ENCODE measurements at regions not wholly inside any gene's neighbourhood (a gene's known extent, or its start where the extent isn't known, plus 50 kb on each side); places are given as distances from the start of the nearest gene placed in this dataset.

GRCh38 chr3:31182661-31183060 lies 288.2 kb upstream of the GADL1 start:
- DNase-seq (no peak), ATAC-seq (no peak)
- TF ChIP-seq POLR2A (IDR thresholded peaks at IDR 0.05) = no peak
- TF ChIP-seq, protein P1, sequence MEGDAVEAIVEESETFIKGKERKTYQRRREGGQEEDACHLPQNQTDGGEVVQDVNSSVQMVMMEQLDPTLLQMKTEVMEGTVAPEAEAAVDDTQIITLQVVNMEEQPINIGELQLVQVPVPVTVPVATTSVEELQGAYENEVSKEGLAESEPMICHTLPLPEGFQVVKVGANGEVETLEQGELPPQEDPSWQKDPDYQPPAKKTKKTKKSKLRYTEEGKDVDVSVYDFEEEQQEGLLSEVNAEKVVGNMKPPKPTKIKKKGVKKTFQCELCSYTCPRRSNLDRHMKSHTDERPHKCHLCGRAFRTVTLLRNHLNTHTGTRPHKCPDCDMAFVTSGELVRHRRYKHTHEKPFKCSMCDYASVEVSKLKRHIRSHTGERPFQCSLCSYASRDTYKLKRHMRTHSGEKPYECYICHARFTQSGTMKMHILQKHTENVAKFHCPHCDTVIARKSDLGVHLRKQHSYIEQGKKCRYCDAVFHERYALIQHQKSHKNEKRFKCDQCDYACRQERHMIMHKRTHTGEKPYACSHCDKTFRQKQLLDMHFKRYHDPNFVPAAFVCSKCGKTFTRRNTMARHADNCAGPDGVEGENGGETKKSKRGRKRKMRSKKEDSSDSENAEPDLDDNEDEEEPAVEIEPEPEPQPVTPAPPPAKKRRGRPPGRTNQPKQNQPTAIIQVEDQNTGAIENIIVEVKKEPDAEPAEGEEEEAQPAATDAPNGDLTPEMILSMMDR (IDR thresholded peaks at IDR 0.05) = no peak
- H3K9me3 ChIP-seq = no peaks in the 10 kb centered on the region
- no peaks in the 10 kb centered on the region for H3K36me3 ChIP-seq (replicated peaks in 1 of 2; ENCODE audit: insufficient read depth in 1 of 2, low read depth in 2 of 2)
- no peak overlapping the region for H3K4me3 ChIP-seq
- no peaks in the 10 kb centered on the region for H3K27me3 ChIP-seq
- intact Hi-C loops (cut with DNase I) = no loop called here
- H3K4me1 ChIP-seq = no peaks in the 10 kb centered on the region
- H3K27ac ChIP-seq = no peak overlapping the region
- WGBS, 2 donors = 88 to 92% methylated on average over 1 of the region's 1 CpG

GRCh38 chr3:31184261-31185061 lies 290.0 kb upstream of the GADL1 start:
- Histone ChIP-seq H3K36me3 (replicated peaks in 1 of 2; ENCODE audit: insufficient read depth in 1 of 2, low read depth in 2 of 2) (no peaks in the 10 kb centered on the region), H3K9me3 (no peaks in the 10 kb centered on the region), H3K4me1 (no peaks in the 10 kb centered on the region), H3K27ac (no peak overlapping the region), H3K4me3 (no peak overlapping the region), H3K27me3 (no peaks in the 10 kb centered on the region)
- no peak for DNase-seq
- 63 to 76% methylated on average over 3 of the region's 3 CpGs for WGBS, 2 donors
- TF ChIP-seq POLR2A (IDR thresholded peaks at IDR 0.05) = no peak
- ATAC-seq = no peak
- intact Hi-C loops (cut with DNase I) = no loop called here

DNA sequence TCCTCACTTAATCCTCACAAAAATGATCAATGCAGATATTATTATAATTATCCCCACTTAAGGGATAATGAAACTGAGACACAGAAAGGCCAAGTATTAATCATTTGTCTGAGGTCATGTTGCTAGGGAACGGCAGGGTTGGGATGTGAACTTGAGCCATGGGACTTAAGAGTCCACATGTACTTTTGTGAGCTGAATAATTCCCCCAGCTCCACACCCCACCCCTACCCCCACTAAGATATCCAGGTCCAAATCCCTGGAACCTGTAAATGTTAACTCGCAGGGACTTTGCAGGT lies 290.5 kb upstream of the GADL1 start:
- no peaks in the 10 kb centered on the region for H3K4me1 ChIP-seq
- H3K27me3 ChIP-seq = no peaks in the 10 kb centered on the region
- DNase-seq (no peak), ATAC-seq (no peak)
- no peaks in the 10 kb centered on the region for H3K9me3 ChIP-seq
- H3K27ac ChIP-seq = no peak overlapping the region
- WGBS, 2 donors = 75 to 76% methylated on average over 2 of the region's 2 CpGs
- no peak overlapping the region for H3K4me3 ChIP-seq
- TF ChIP-seq POLR2A (IDR thresholded peaks at IDR 0.05) = no peak
- TF ChIP-seq, protein P1 (IDR thresholded peaks at IDR 0.05) = no peak
- intact Hi-C loops (cut with DNase I) = no loop called here
- no peaks in the 10 kb centered on the region for H3K36me3 ChIP-seq (replicated peaks in 1 of 2; ENCODE audit: insufficient read depth in 1 of 2, low read depth in 2 of 2)

DNA sequence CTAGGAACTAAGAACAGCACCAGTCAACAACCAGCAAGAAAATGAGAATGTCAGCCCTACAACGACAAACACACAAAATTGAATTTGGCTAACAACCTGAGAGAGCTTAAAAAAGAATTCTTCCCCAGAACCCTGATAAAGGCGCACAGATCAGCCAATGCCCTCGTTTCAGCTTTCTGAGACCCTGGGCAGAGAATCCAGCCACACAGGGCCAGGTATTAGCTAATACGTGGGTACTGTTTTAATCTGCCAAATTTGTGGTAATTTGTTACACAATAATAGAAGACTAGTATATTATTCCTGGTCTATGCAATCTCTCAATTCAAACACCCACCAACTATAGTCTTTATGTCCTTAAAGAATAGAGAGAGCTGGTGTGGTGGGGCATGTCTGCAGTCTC lies 291.6 kb upstream of the GADL1 start:
- no peak overlapping the region for H3K4me3 ChIP-seq
- DNase-seq (no peak), ATAC-seq (no peak)
- no peaks in the 10 kb centered on the region for H3K4me1 ChIP-seq
- intact Hi-C loops (cut with DNase I) = no loop called here
- no peaks in the 10 kb centered on the region for H3K9me3 ChIP-seq
- H3K27ac ChIP-seq = no peak overlapping the region
- WGBS, 2 donors = 70 to 71% methylated on average over 4 of the region's 4 CpGs
- H3K27me3 ChIP-seq = no peaks in the 10 kb centered on the region
- no peak for TF ChIP-seq POLR2A (IDR thresholded peaks at IDR 0.05)
- TF ChIP-seq, protein P1 (IDR thresholded peaks at IDR 0.05) = no peak
- no peaks in the 10 kb centered on the region for H3K36me3 ChIP-seq (replicated peaks in 1 of 2; ENCODE audit: insufficient read depth in 1 of 2, low read depth in 2 of 2)

GRCh38 chr3:31187380-31187779 lies 292.9 kb upstream of the GADL1 start:
- Histone ChIP-seq H3K36me3 (replicated peaks in 1 of 2; ENCODE audit: insufficient read depth in 1 of 2, low read depth in 2 of 2) (no peaks in the 10 kb centered on the region), H3K27me3 (no peaks in the 10 kb centered on the region), H3K9me3 (no peaks in the 10 kb centered on the region), H3K4me1 (no peaks in the 10 kb centered on the region), H3K4me3 (no peak overlapping the region), H3K27ac (no peak overlapping the region)
- no peak for ATAC-seq
- TF ChIP-seq POLR2A (IDR thresholded peaks at IDR 0.05) = no peak
- TF ChIP-seq, protein P1 (IDR thresholded peaks at IDR 0.05) = no peak
- DNase-seq = no peak
- 22 to 27% methylated on average over 1 of the region's 1 CpG for WGBS, 2 donors
- intact Hi-C loops (cut with DNase I) = no loop called here

All from body of pancreas (tissue), 4 donors.